NCI-H1694 (cell line): ENCODE measurements at regions not wholly inside any gene's neighbourhood (a gene's known extent, or its start where the extent isn't known, plus 50 kb on each side); places are given as distances from the start of the nearest gene placed in this dataset.

ENCODE experiments used
- DNase-seq: peaks from one replicate; lab custom pipeline; 2025; lab: John Stamatoyannopoulos, UW

- no peak for DNase-seq
Observed at GRCh38 chr12:13383379-13383778, 186.9 kb downstream of the EMP1 start.

GRCh38 chr12:13380297-13380696 lies 183.8 kb downstream of the EMP1 start:
- no peak for DNase-seq

GRCh38 chr12:13379531-13380188 lies 183.1 kb downstream of the EMP1 start:
- DNase-seq, result no peak

- no peak for DNase-seq
Observed at GRCh38 chr12:13377698-13378097, 181.2 kb downstream of the EMP1 start.

- no peak for DNase-seq
Observed at GRCh38 chr12:13376610-13377373, 180.3 kb downstream of the EMP1 start.

- peak; percentile 22 for DNase-seq
Observed at GRCh38 chr12:13375583-13376345, 179.2 kb downstream of the EMP1 start.

- no peak for DNase-seq
Observed at GRCh38 chr12:13374793-13375192, 178.3 kb downstream of the EMP1 start.

- no peak for DNase-seq
Observed at GRCh38 chr12:13373803-13374202, 177.3 kb downstream of the EMP1 start.

GRCh38 chr12:13373131-13373530 lies 176.6 kb downstream of the EMP1 start:
- no peak for DNase-seq

- DNase-seq, result no peak
Observed at GRCh38 chr12:13372386-13372785, 175.9 kb downstream of the EMP1 start.

GRCh38 chr12:13371797-13372196 lies 175.3 kb downstream of the EMP1 start:
- no peak for DNase-seq

- DNase-seq, result no peak
Observed at GRCh38 chr12:13371367-13371766, 174.8 kb downstream of the EMP1 start.

GRCh38 chr12:13369474-13370056 lies 173.0 kb downstream of the EMP1 start:
- DNase-seq, result no peak

- no peak for DNase-seq
Observed at GRCh38 chr12:13368971-13369370, 172.4 kb downstream of the EMP1 start.

- DNase-seq, result no peak
Observed at GRCh38 chr12:13368431-13368830, 171.9 kb downstream of the EMP1 start.

- DNase-seq, result no peak
Observed at GRCh38 chr12:13367973-13368372, 171.4 kb downstream of the EMP1 start.

- no peak for DNase-seq
Observed at GRCh38 chr12:13365748-13366366, 169.3 kb downstream of the EMP1 start.

GRCh38 chr12:13362260-13362841 lies 165.8 kb downstream of the EMP1 start:
- DNase-seq, result peak; percentile 74

GRCh38 chr12:13359636-13360035 lies 163.1 kb downstream of the EMP1 start:
- no peak for DNase-seq

- no peak for DNase-seq
Observed at GRCh38 chr12:13358391-13358905, 161.9 kb downstream of the EMP1 start.

- no peak for DNase-seq
Observed at GRCh38 chr12:13350946-13351345, 154.4 kb downstream of the EMP1 start.
